ENCODE measurements at regions not wholly inside any gene's neighbourhood (a gene's known extent, or its start where the extent isn't known, plus 50 kb on each side); places are given as distances from the start of the nearest gene placed in this dataset.

GRCh38 chr5:94025788-94026473 is 284.5 kb upstream of the POU5F2 start:
- TF ChIP-seq CTCF (IDR thresholded peaks at IDR 0.05) = no peak
- no peak for DNase-seq
- Histone ChIP-seq H3K4me3 (no peak overlapping the region), H3K36me3 (peaks cover 5 to 16% (median 7%) of the 10 kb centered on the region in 3 donors), H3K4me1 (no peaks in the 10 kb centered on the region), H3K9me3 (no peaks in the 10 kb centered on the region), H3K27me3 (no peaks in the 10 kb centered on the region), H3K27ac (no peak overlapping the region)
- intact Hi-C loops (cut with DNase I; ENCODE audit: low total_unique reads) = no loop called here

GRCh38 chr5:94024620-94025019 is 283.2 kb upstream of the POU5F2 start:
- peaks cover 0 to under 1% (median 0%) of the 10 kb centered on the region in 3 donors for H3K9me3 ChIP-seq

GRCh38 chr5:94024101-94024500 is 282.7 kb upstream of the POU5F2 start:
- Histone ChIP-seq H3K4me1 (no peaks in the 10 kb centered on the region), H3K9me3 (peaks cover 0 to 6% (median 0%) of the 10 kb centered on the region in 3 donors), H3K27me3 (no peaks in the 10 kb centered on the region), H3K36me3 (peaks cover 7 to 28% (median 8%) of the 10 kb centered on the region in 3 donors), H3K27ac (no peak overlapping the region), H3K4me3 (no peak overlapping the region)
- DNase-seq = no peak
- intact Hi-C loops (cut with DNase I; ENCODE audit: low total_unique reads) = no loop called here
- TF ChIP-seq CTCF (IDR thresholded peaks at IDR 0.05) = no peak

More at GRCh38 chr5:94024620-94025019, 283.2 kb upstream of the POU5F2 start:
- intact Hi-C loops (cut with DNase I; ENCODE audit: low total_unique reads) = no loop called here
- peaks cover 7 to 26% (median 8%) of the 10 kb centered on the region in 3 donors for H3K36me3 ChIP-seq
- no peak overlapping the region for H3K4me3 ChIP-seq
- H3K4me1 ChIP-seq = no peaks in the 10 kb centered on the region
- no peak for TF ChIP-seq CTCF (IDR thresholded peaks at IDR 0.05)
- no peak overlapping the region for H3K27ac ChIP-seq
- no peaks in the 10 kb centered on the region for H3K27me3 ChIP-seq
- no peak for DNase-seq

- peaks cover 16 to 53% (median 29%) of the 10 kb centered on the region in 3 donors for H3K36me3 ChIP-seq
- no peak for DNase-seq
Measured at GRCh38 chr5:94021246-94021645, 279.8 kb upstream of the POU5F2 start.

GRCh38 chr5:94017579-94017978 is 276.2 kb upstream of the POU5F2 start:
- Histone ChIP-seq H3K27me3 (no peaks in the 10 kb centered on the region), H3K27ac (no peak overlapping the region), H3K4me1 (no peaks in the 10 kb centered on the region), H3K36me3 (peaks cover 23 to 56% (median 31%) of the 10 kb centered on the region in 3 donors), H3K9me3 (peaks cover 0 to 24% (median 0%) of the 10 kb centered on the region in 3 donors), H3K4me3 (no peak overlapping the region)
- no peak for TF ChIP-seq CTCF (IDR thresholded peaks at IDR 0.05)
- DNase-seq = no peak
- intact Hi-C loops (cut with DNase I; ENCODE audit: low total_unique reads) = no loop called here

More at GRCh38 chr5:94021246-94021645, 279.8 kb upstream of the POU5F2 start:
- H3K4me3 ChIP-seq = no peak overlapping the region
- no peaks in the 10 kb centered on the region for H3K4me1 ChIP-seq
- no peaks in the 10 kb centered on the region for H3K27me3 ChIP-seq
- no peak for TF ChIP-seq CTCF (IDR thresholded peaks at IDR 0.05)
- H3K9me3 ChIP-seq = peaks cover 0 to 19% (median 0%) of the 10 kb centered on the region in 3 donors
- intact Hi-C loops (cut with DNase I; ENCODE audit: low total_unique reads) = no loop called here
- no peak overlapping the region for H3K27ac ChIP-seq

Data from tibial artery (tissue), 4 donors.